Dermis microvascular lymphatic vessel endothelial cell (primary cell): ENCODE measurements at regions not wholly inside any gene's neighbourhood (a gene's known extent, or its start where the extent isn't known, plus 50 kb on each side); places are given as distances from the start of the nearest gene placed in this dataset.
"Not testable (repeated sequence)": the region's sequence is repeated elsewhere in the genome, so short reads cannot be mapped to it uniquely, and the experiment has no call there.

Source experiments
- DNase-seq, 2 donors: peaks; one replicate each; pipeline versions ENCODE4 v3.0.0 to v3.0.0-alpha.2; 2010; ENCODE audit warnings: low read depth in 2 of 2

GRCh38 chr1:196366-196765 lies 255.1 kb downstream of the OR4F29 start:
- DNase-seq: not testable (repeated sequence)

GRCh38 chr1:191296-192049 lies 260.0 kb downstream of the OR4F29 start:
- DNase-seq: peak; percentile 23 to 38

GRCh38 chr1:190678-191077 lies 260.8 kb downstream of the OR4F29 start:
- not testable (repeated sequence) for DNase-seq

GRCh38 chr1:189915-190314 lies 261.6 kb downstream of the OR4F29 start:
- DNase-seq: not testable (repeated sequence)

- DNase-seq: not testable (repeated sequence)
Observed at GRCh38 chr1:189270-189669, 262.2 kb downstream of the OR4F29 start.

- DNase-seq: not testable (repeated sequence)
Observed at GRCh38 chr1:187298-187697, 264.2 kb downstream of the OR4F29 start.

GRCh38 chr1:186691-187131 lies 264.8 kb downstream of the OR4F29 start:
- not testable (repeated sequence) for DNase-seq

- DNase-seq: not testable (repeated sequence)
Observed at GRCh38 chr1:186223-186622, 265.3 kb downstream of the OR4F29 start.

- not testable (repeated sequence) for DNase-seq
Observed at GRCh38 chr1:185526-185925, 266.0 kb downstream of the OR4F29 start.

- not testable (repeated sequence) for DNase-seq
Observed at GRCh38 chr1:184336-184686, 267.2 kb downstream of the OR4F29 start.

- not testable (repeated sequence) for DNase-seq
Observed at GRCh38 chr1:183620-184335, 267.7 kb downstream of the OR4F29 start.

GRCh38 chr1:183081-183480 lies 268.4 kb downstream of the OR4F29 start:
- DNase-seq: not testable (repeated sequence)

- DNase-seq: not testable (repeated sequence)
Observed at GRCh38 chr1:182631-183030, 268.8 kb downstream of the OR4F29 start.

GRCh38 chr1:181247-182216 lies 269.9 kb downstream of the OR4F29 start:
- DNase-seq: peak; percentile 30 to 65

- peak in 1 of 2 donors; percentile 17 for DNase-seq
Observed at GRCh38 chr1:180749-181205, 270.7 kb downstream of the OR4F29 start.

- not testable (repeated sequence) for DNase-seq
Observed at GRCh38 chr1:138842-139241, 312.6 kb downstream of the OR4F29 start.

GRCh38 chr1:137664-138063 lies 313.8 kb downstream of the OR4F29 start:
- DNase-seq: not testable (repeated sequence)

- DNase-seq: not testable (repeated sequence)
Observed at GRCh38 chr1:136344-136932, 315.0 kb downstream of the OR4F29 start.

GRCh38 chr1:134936-135335 lies 316.5 kb downstream of the OR4F29 start:
- not testable (repeated sequence) for DNase-seq

GRCh38 chr1:118440-118839 lies 333.0 kb downstream of the OR4F29 start:
- DNase-seq: not testable (repeated sequence)

GRCh38 chr1:115534-115933 lies 335.9 kb downstream of the OR4F29 start:
- DNase-seq: not testable (repeated sequence)
